DOHH2 (cell line): ENCODE measurements at regions not wholly inside any gene's neighbourhood (a gene's known extent, or its start where the extent isn't known, plus 50 kb on each side); places are given as distances from the start of the nearest gene placed in this dataset.

Source experiments
- EZH2phosphoT487 ChIP-seq: fragments of 200-600 bp; sonication (generic); IDR thresholded peaks from 2 replicates; pipeline ENCODE4 v1.6.1; 2017; ENCODE audit warnings: borderline replicate concordance, mild to moderate bottlenecking, antibody characterized with exemption, low read length, moderate library complexity, mixed read lengths
- TF ChIP-seq, protein P1 (sequence below): fragments of 200-600 bp; sonication (generic); IDR thresholded peaks from one replicate; pipeline ENCODE4 v1.5.1; 2014; ENCODE audit warnings: antibody characterized with exemption, mild to moderate bottlenecking, low read depth, low read length; ENCODE audit not compliant: poor library complexity, severe bottlenecking

DNA sequence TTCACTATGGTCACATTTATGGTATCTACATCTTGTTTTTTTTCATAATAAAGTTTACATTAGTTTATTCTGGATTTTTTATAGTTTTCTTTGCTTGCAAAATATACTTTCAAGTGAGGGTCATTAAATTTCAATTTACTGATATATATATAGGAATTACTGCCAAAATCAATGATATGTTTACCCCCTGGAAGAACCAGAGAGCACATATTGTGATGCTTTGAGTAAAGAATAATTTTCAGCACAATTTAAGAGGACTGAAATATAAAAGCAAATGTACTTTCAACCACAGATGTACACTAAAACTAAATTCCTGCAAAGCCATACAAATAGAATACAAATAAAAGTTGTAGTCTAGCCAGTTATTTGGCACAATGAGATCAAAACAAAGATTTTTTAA is 242.2 kb upstream of the PCDH18 start:
- TF ChIP-seq, protein P1, sequence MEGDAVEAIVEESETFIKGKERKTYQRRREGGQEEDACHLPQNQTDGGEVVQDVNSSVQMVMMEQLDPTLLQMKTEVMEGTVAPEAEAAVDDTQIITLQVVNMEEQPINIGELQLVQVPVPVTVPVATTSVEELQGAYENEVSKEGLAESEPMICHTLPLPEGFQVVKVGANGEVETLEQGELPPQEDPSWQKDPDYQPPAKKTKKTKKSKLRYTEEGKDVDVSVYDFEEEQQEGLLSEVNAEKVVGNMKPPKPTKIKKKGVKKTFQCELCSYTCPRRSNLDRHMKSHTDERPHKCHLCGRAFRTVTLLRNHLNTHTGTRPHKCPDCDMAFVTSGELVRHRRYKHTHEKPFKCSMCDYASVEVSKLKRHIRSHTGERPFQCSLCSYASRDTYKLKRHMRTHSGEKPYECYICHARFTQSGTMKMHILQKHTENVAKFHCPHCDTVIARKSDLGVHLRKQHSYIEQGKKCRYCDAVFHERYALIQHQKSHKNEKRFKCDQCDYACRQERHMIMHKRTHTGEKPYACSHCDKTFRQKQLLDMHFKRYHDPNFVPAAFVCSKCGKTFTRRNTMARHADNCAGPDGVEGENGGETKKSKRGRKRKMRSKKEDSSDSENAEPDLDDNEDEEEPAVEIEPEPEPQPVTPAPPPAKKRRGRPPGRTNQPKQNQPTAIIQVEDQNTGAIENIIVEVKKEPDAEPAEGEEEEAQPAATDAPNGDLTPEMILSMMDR, result no peak
- TF ChIP-seq EZH2phosphoT487, result no peak
